HL-60 (cell line): ENCODE measurements at regions not wholly inside any gene's neighbourhood (a gene's known extent, or its start where the extent isn't known, plus 50 kb on each side); places are given as distances from the start of the nearest gene placed in this dataset.

ENCODE experiments used
- DNase-seq, 2 experiments: peaks; one replicate each; pipeline ENCODE4 v3.0.0-alpha.2; 2010 to 2020; ENCODE audit warnings: low read depth in 1 of 2, low spot score in 1 of 2
- H3K27ac ChIP-seq: fragments of 250-450 bp; sonication (Bioruptor Pico); replicated peaks from 2 replicates; pipeline ENCODE4 v1.5.1; 2020; ENCODE audit warnings: mild to moderate bottlenecking, moderate library complexity
- H3K27me3 ChIP-seq: fragments of 250-450 bp; sonication (Bioruptor Pico); 2 replicates; pipeline ENCODE4 v1.5.1; 2021; ENCODE audit warnings: mild to moderate bottlenecking, moderate library complexity; ENCODE audit not compliant: insufficient read depth, poor library complexity, severe bottlenecking
- H3K4me3 ChIP-seq: replicated peaks from 2 replicates; pipeline ENCODE4 v1.5.1; 2011; ENCODE audit warnings: mild to moderate bottlenecking, control low read depth, low read length; ENCODE audit not compliant: insufficient read depth
- CTCF ChIP-seq: IDR thresholded peaks from one replicate; pipeline ENCODE4 v1.5.1; 2011; ENCODE audit warnings: low read length, control low read depth, inconsistent platforms; ENCODE audit not compliant: insufficient read depth
- GABPA ChIP-seq: IDR thresholded peaks from 2 replicates; pipeline ENCODE4 v1.6.1; 2012; ENCODE audit warnings: low read depth
- POLR2AphosphoS5 ChIP-seq: IDR thresholded peaks from 2 replicates; pipeline ENCODE4 v1.6.1; 2012; ENCODE audit warnings: low read depth
- REST ChIP-seq: IDR thresholded peaks from 2 replicates; pipeline ENCODE4 v1.6.1; 2012; ENCODE audit warnings: low read depth; ENCODE audit not compliant: insufficient replicate concordance
- SPI1 ChIP-seq: IDR thresholded peaks from 2 replicates; pipeline ENCODE4 v1.6.1; 2012; ENCODE audit warnings: low read depth, mild to moderate bottlenecking, borderline replicate concordance

GRCh38 chr3:74511078-74511477 is 103.4 kb downstream of the CNTN3 start:
- no peak for TF ChIP-seq GABPA
- TF ChIP-seq SPI1: no peak
- DNase-seq: no peak
- Histone ChIP-seq H3K27ac (no peak overlapping the region), H3K4me3 (no peak overlapping the region), H3K27me3 (no peaks in the 10 kb centered on the region)

GRCh38 chr3:74510261-74510818 is 104.1 kb downstream of the CNTN3 start:
- H3K27ac ChIP-seq: no peak overlapping the region
- no peak for DNase-seq
- no peaks in the 10 kb centered on the region for H3K27me3 ChIP-seq
- H3K4me3 ChIP-seq: no peak overlapping the region
- TF ChIP-seq SPI1 (no peak), POLR2AphosphoS5 (no peak), CTCF (no peak)

- no peaks in the 10 kb centered on the region for H3K27me3 ChIP-seq
- DNase-seq: no peak
- H3K27ac ChIP-seq: no peak overlapping the region
- no peak overlapping the region for H3K4me3 ChIP-seq
- TF ChIP-seq SPI1 (no peak), REST (no peak), POLR2AphosphoS5 (no peak)
Observed at GRCh38 chr3:74507691-74508090, 106.8 kb downstream of the CNTN3 start.

GRCh38 chr3:74506246-74506645 is 108.2 kb downstream of the CNTN3 start:
- TF ChIP-seq SPI1 (no peak), CTCF (no peak), GABPA (no peak), POLR2AphosphoS5 (no peak), REST (no peak)

GRCh38 chr3:74501007-74501406 is 113.5 kb downstream of the CNTN3 start:
- no peak overlapping the region for H3K27ac ChIP-seq
- no peak overlapping the region for H3K4me3 ChIP-seq
- no peaks in the 10 kb centered on the region for H3K27me3 ChIP-seq
- no peak for TF ChIP-seq POLR2AphosphoS5
- no peak for TF ChIP-seq GABPA
- TF ChIP-seq REST: no peak
- no peak for TF ChIP-seq SPI1
- no peak for TF ChIP-seq CTCF
- DNase-seq: no peak

More at GRCh38 chr3:74506246-74506645, 108.2 kb downstream of the CNTN3 start:
- H3K27ac ChIP-seq: no peak overlapping the region
- no peak overlapping the region for H3K4me3 ChIP-seq
- no peak for DNase-seq
- no peaks in the 10 kb centered on the region for H3K27me3 ChIP-seq
